Nephron (organoid): ENCODE measurements at regions not wholly inside any gene's neighbourhood (a gene's known extent, or its start where the extent isn't known, plus 50 kb on each side); places are given as distances from the start of the nearest gene placed in this dataset.
"Not testable (repeated sequence)": the region's sequence is repeated elsewhere in the genome, so short reads cannot be mapped to it uniquely, and the experiment has no call there.

ENCODE experiments used
- H3K27ac Mint-ChIP-seq, 3 experiments: 2 replicates each; pipeline ENCODE4 v1.8.0; 2020; ENCODE audit warnings: mixed read lengths in 3 of 3, mild to moderate bottlenecking in 2 of 3, moderate library complexity in 1 of 3
- H3K27me3 Mint-ChIP-seq: 2 replicates; pipeline ENCODE4 v1.8.0; 2021; ENCODE audit warnings: low read depth, mild to moderate bottlenecking, moderate library complexity, mixed read lengths
- H3K36me3 Mint-ChIP-seq: 2 replicates; pipeline ENCODE4 v1.8.0; 2020; ENCODE audit warnings: low read depth, mixed read lengths
- H3K4me1 Mint-ChIP-seq: 2 replicates; pipeline ENCODE4 v1.8.0; 2020; ENCODE audit warnings: mixed read lengths
- H3K4me3 Mint-ChIP-seq, 3 experiments: 2 replicates each; pipeline ENCODE4 v1.8.0; 2020; ENCODE audit warnings: mild to moderate bottlenecking in 3 of 3, mixed read lengths in 3 of 3, moderate library complexity in 2 of 3
- H3K9me3 Mint-ChIP-seq: 2 replicates; pipeline ENCODE4 v1.8.0; 2020; ENCODE audit warnings: mixed read lengths
- CTCF ChIP-seq, 3 experiments: fragments of 200-600 bp; sonication (generic); IDR thresholded peaks; one replicate each; pipeline ENCODE4 v1.5.0; 2021; ENCODE audit warnings: antibody characterized with exemption in 3 of 3; ENCODE audit not compliant: unreplicated experiment in 3 of 3

DNA sequence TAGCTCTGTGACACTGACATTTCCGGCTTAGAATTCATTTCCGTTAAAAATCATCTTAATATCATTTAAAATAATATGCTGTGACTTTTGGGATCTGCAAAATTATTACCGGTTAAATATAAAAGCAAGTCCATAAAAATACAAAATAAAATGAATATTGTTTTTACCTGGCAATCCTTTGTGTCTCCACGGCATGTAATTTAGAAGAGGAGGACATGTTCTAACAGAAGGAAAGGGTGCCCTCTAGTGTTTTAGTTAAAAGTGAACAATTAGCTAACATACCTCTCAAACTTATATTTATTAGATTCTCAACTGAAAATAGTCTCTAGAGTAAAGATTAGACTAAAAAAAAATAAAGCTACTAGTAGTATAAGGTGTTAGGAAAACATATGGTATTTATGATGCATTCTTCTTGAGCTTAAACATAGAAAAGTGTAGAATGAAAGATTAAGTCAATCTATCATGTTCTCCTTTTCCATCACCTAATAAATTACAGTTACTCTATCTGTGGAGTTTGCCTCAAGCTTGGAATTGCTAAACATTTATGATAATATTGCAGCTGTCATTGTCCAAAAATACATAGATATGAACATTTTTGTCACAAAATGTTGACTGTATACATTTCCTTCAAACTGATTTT, 676.7 kb upstream of the SPRY2 start:
- Mint-ChIP-seq H3K9me3 (peaks cover 22% of the 10 kb centered on the region), H3K36me3 (peaks cover 6% of the 10 kb centered on the region), H3K27me3 (no peaks in the 10 kb centered on the region), H3K4me1 (no peaks in the 10 kb centered on the region), H3K4me3 (peak overlapping the region in 2 of 3 experiments; percentile 45 to 53), H3K27ac (peak overlapping the region in 1 of 3 experiments; percentile 29)
- peak; percentile 70 to 78 (median 71) for TF ChIP-seq CTCF (IDR thresholded peaks at IDR 0.05; ENCODE audit: unreplicated experiment in 3 of 3)

GRCh38 chr13:81012031-81012430, 671.1 kb upstream of the SPRY2 start:
- no peak overlapping the region for H3K4me3 Mint-ChIP-seq
- no peak overlapping the region for H3K27ac Mint-ChIP-seq
- no peaks in the 10 kb centered on the region for H3K27me3 Mint-ChIP-seq
- peaks cover 7% of the 10 kb centered on the region for H3K36me3 Mint-ChIP-seq
- peaks cover 28% of the 10 kb centered on the region for H3K9me3 Mint-ChIP-seq
- TF ChIP-seq CTCF (IDR thresholded peaks at IDR 0.05; ENCODE audit: unreplicated experiment in 3 of 3), result no peak
- H3K4me1 Mint-ChIP-seq, result no peaks in the 10 kb centered on the region

DNA sequence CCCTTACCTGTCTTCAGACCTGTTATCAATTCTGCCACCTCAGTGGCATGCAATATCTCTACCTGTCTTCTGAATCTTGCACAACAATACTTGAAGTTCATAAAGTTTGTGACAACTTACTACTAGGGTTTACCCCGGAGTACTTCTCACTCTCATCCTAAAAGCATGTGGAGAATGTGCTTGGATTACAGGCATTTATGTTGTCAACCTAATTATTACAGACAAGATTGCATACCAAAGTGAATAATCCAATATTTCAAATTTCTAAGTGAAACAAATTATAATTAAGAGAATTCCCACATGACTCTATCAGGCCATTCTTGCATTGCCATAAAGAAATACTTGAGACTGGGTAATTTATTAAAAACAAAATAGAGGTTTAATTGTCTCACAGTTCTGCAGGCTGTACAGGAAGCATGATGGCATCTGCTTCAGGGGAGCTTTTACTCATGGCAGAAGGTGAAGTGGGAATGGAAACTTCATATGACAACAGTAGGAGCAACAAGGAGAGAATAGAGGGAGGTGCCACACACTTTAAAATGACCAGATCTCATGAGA, 661.0 kb upstream of the SPRY2 start:
- Mint-ChIP-seq H3K36me3 (peaks cover 4% of the 10 kb centered on the region), H3K27ac (no peak overlapping the region), H3K9me3 (peaks cover 30% of the 10 kb centered on the region), H3K4me3 (no peak overlapping the region), H3K4me1 (no peaks in the 10 kb centered on the region), H3K27me3 (no peaks in the 10 kb centered on the region)
- no peak for TF ChIP-seq CTCF (IDR thresholded peaks at IDR 0.05; ENCODE audit: unreplicated experiment in 3 of 3)

- H3K4me1 Mint-ChIP-seq, H3K4me3 Mint-ChIP-seq, H3K27me3 Mint-ChIP-seq, H3K36me3 Mint-ChIP-seq, H3K27ac Mint-ChIP-seq: not testable (repeated sequence)
- peaks cover 23% of the 10 kb centered on the region for H3K9me3 Mint-ChIP-seq
Observed at GRCh38 chr13:80998603-80999002, 657.7 kb upstream of the SPRY2 start.

GRCh38 chr13:80989747-80990146, 648.8 kb upstream of the SPRY2 start:
- Mint-ChIP-seq H3K4me1 (no peaks in the 10 kb centered on the region), H3K27me3 (no peaks in the 10 kb centered on the region), H3K4me3 (no peak overlapping the region), H3K9me3 (peaks cover 36% of the 10 kb centered on the region), H3K27ac (no peak overlapping the region), H3K36me3 (no peaks in the 10 kb centered on the region)
- no peak for TF ChIP-seq CTCF (IDR thresholded peaks at IDR 0.05; ENCODE audit: unreplicated experiment in 3 of 3)

GRCh38 chr13:80989241-80989640, 648.3 kb upstream of the SPRY2 start:
- H3K27me3 Mint-ChIP-seq, result no peaks in the 10 kb centered on the region
- no peaks in the 10 kb centered on the region for H3K36me3 Mint-ChIP-seq
- peaks cover 36% of the 10 kb centered on the region for H3K9me3 Mint-ChIP-seq
- H3K4me3 Mint-ChIP-seq, result no peak overlapping the region
- no peaks in the 10 kb centered on the region for H3K4me1 Mint-ChIP-seq
- no peak for TF ChIP-seq CTCF (IDR thresholded peaks at IDR 0.05; ENCODE audit: unreplicated experiment in 3 of 3)
- H3K27ac Mint-ChIP-seq, result no peak overlapping the region
